HG03135 (cell line): ENCODE measurements at regions not wholly inside any gene's neighbourhood (a gene's known extent, or its start where the extent isn't known, plus 50 kb on each side); places are given as distances from the start of the nearest gene placed in this dataset.
"Not testable (repeated sequence)": the region's sequence is repeated elsewhere in the genome, so short reads cannot be mapped to it uniquely, and the experiment has no call there.

Experiments used
- ATAC-seq: cut with Tn5 transposase; IDR thresholded peaks from one replicate; pipeline ENCODE4 v1.9.1; 2021; ENCODE audit warnings: mild to moderate bottlenecking, moderate library complexity; ENCODE audit not compliant: unreplicated experiment

- no peak for ATAC-seq
These were observed 338.0 kb downstream of the TEX29 start for GRCh38 chr13:111658145-111659100.

GRCh38 chr13:111659219-111659775 lies 338.9 kb downstream of the TEX29 start:
- ATAC-seq, result no peak

GRCh38 chr13:111659842-111660241 lies 339.4 kb downstream of the TEX29 start:
- no peak for ATAC-seq

- ATAC-seq, result no peak
These were observed 340.6 kb downstream of the TEX29 start for GRCh38 chr13:111661052-111661451.

GRCh38 chr13:111661776-111662175 lies 341.3 kb downstream of the TEX29 start:
- ATAC-seq, result no peak

GRCh38 chr13:111662451-111662850 lies 342.0 kb downstream of the TEX29 start:
- no peak for ATAC-seq

- ATAC-seq, result no peak
These were observed 342.5 kb downstream of the TEX29 start for GRCh38 chr13:111662895-111663294.

- ATAC-seq, result no peak
These were observed 343.1 kb downstream of the TEX29 start for GRCh38 chr13:111663505-111663904.

GRCh38 chr13:111663953-111664421 lies 343.5 kb downstream of the TEX29 start:
- ATAC-seq, result no peak

GRCh38 chr13:111664696-111665095 lies 344.3 kb downstream of the TEX29 start:
- ATAC-seq, result no peak

- ATAC-seq, result no peak
These were observed 345.3 kb downstream of the TEX29 start for GRCh38 chr13:111665691-111666095.

- ATAC-seq, result no peak
These were observed 345.8 kb downstream of the TEX29 start for GRCh38 chr13:111666164-111666776.

- no peak for ATAC-seq
These were observed 347.3 kb downstream of the TEX29 start for GRCh38 chr13:111667757-111668156.

- ATAC-seq, result no peak
These were observed 348.0 kb downstream of the TEX29 start for GRCh38 chr13:111668451-111668850.

- ATAC-seq, result not testable (repeated sequence)
These were observed 351.8 kb downstream of the TEX29 start for GRCh38 chr13:111672198-111672597.

- ATAC-seq, result not testable (repeated sequence)
These were observed 357.9 kb downstream of the TEX29 start for GRCh38 chr13:111678120-111678882.

- ATAC-seq, result not testable (repeated sequence)
These were observed 359.2 kb downstream of the TEX29 start for GRCh38 chr13:111679645-111680044.

GRCh38 chr13:111680100-111680499 lies 359.7 kb downstream of the TEX29 start:
- not testable (repeated sequence) for ATAC-seq

- ATAC-seq, result not testable (repeated sequence)
These were observed 371.6 kb downstream of the TEX29 start for GRCh38 chr13:111692028-111692427.

GRCh38 chr13:111696121-111696520 lies 370.8 kb upstream of the SOX1 start:
- not testable (repeated sequence) for ATAC-seq

GRCh38 chr13:111702059-111702458 lies 364.9 kb upstream of the SOX1 start:
- not testable (repeated sequence) for ATAC-seq
